ENCODE measurements at regions not wholly inside any gene's neighbourhood (a gene's known extent, or its start where the extent isn't known, plus 50 kb on each side); places are given as distances from the start of the nearest gene placed in this dataset.
"Not testable (repeated sequence)": the region's sequence is repeated elsewhere in the genome, so short reads cannot be mapped to it uniquely, and the experiment has no call there.

GRCh38 chr10:64699244-64699643 is 1178.0 kb downstream of the REEP3 start:
- DNase-seq (ENCODE audit: low read depth), result no peak

GRCh38 chr10:64702086-64702485 is 1180.9 kb downstream of the REEP3 start:
- DNase-seq (ENCODE audit: low read depth), result not testable (repeated sequence)

- DNase-seq (ENCODE audit: low read depth), result no peak
Observed at GRCh38 chr10:64708884-64709681, 1187.9 kb downstream of the REEP3 start.

DNA sequence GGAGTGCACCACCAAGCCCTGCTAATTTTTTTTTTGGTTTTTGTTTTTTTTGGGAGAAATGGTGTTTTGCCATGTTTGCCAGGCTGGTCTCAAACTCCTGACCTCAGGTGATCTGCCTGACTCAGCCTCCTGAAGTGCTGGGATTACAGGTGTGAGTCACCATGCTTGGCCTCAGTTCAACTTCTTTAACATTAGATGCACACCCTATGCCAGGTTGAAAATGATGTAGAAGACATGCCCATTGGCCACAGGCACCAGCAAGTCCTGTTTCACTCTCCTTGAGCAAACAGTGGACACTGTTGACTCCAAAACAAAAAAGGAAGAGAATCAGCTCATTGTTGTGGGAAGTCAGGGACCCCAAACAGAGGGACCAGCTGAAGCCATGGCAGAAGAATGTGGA is 1205.3 kb downstream of the REEP3 start:
- no peak for DNase-seq (ENCODE audit: low read depth)

DNA sequence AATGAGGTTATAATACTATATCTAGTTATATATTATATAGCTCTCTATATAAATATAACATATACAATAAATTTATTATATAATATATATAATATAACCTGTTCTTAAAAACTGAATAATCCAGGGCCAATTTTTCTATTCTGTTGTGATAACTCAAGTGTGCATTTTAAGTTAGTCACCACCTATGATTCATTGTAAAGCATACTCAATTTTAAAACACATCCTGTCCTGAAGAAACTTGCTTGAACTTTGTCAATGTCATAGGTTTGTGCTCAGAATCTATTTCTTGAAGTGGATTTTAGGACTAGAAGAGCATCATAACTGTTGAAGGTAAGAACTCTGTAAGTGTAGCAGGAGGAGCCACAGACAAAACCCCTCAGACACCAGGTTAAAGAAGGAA is 1209.8 kb downstream of the REEP3 start:
- DNase-seq (ENCODE audit: low read depth), result no peak

- DNase-seq (ENCODE audit: low read depth), result no peak
Observed at GRCh38 chr10:64732372-64732957, 1211.3 kb downstream of the REEP3 start.

DNA sequence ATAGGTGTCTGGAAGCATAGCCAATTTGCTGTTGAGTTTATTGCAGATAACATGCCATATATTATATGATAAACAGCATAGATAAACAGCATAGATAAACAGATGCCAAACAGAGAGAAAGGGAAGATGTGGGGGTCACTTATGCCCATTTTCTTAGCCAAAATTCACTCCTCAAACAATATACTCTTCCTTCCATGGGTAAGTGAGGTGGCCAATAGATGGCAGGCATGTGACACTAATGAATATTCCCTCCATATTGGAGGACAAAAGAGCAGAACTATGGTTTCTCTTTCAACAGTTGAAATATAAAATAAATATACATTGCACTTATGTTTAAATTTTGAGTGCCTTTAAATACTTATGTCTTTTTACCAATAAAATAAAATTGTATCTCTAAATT is 1212.8 kb downstream of the REEP3 start:
- peak; percentile 11 for DNase-seq (ENCODE audit: low read depth)

GRCh38 chr10:64738462-64738861 is 1217.3 kb downstream of the REEP3 start:
- no peak for DNase-seq (ENCODE audit: low read depth)

GRCh38 chr10:64745565-64745964 is 1224.4 kb downstream of the REEP3 start:
- DNase-seq (ENCODE audit: low read depth), result no peak

GRCh38 chr10:64750672-64751071 is 1229.5 kb downstream of the REEP3 start:
- no peak for DNase-seq (ENCODE audit: low read depth)

DNA sequence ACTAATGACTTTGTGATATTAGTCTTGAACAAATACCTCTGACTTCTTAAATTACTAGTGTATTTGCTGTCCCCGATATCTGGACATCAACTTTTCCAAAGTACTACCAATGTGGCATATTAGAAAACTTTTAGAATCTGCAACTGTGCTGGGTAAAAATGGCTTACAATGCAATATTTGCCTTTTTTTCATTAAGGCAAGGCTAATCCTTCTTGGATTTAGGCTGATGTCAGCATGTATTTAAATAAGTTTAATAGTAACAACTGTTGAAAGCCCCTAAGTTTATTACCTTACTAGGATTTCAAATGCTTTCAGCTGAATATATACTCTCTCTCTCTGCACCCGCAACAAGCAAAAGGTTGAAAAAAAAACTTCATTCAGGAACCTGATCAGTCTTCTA is 1232.3 kb downstream of the REEP3 start:
- DNase-seq (ENCODE audit: low read depth), result no peak

DNA sequence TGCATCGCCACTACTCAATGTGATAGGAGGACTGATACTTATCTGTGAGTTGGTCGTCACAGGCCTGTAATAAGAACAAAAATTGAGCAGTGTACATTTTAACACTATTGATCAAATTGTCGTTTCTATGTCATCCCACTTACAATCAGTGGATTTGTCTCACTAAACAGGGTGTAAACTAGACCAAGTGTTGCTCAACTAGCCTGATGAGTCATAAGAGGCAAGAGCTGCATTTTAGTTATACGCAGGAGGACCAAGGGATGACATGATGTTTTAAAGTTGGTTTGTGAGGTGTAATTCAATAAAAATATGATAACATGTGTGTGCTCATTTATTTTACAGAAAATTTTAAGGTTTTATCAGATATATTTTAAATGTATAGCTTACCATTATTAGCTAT is 1239.2 kb downstream of the REEP3 start:
- DNase-seq (ENCODE audit: low read depth), result peak; percentile 6

DNA sequence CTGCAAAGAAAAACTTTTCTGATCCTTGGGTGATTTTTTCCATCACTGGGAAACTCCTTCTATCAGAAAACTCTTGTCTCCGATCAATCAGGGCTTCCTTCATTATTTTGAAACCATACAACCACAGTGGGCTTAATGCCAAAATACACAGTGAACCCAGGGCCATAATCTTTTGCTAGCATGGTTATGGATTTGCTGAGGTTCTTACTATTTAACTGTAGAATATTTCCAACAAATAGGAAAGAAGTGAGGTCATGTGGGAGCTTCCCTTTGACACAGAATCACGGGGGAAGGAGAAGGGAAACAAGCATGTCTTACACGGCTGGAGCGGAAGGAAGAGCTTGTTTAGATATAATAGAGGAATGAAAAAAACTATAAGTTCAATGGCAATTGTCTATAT is 1241.7 kb downstream of the REEP3 start:
- DNase-seq (ENCODE audit: low read depth), result no peak

- DNase-seq (ENCODE audit: low read depth), result no peak
Observed at GRCh38 chr10:64765498-64765897, 1244.3 kb downstream of the REEP3 start.

DNA sequence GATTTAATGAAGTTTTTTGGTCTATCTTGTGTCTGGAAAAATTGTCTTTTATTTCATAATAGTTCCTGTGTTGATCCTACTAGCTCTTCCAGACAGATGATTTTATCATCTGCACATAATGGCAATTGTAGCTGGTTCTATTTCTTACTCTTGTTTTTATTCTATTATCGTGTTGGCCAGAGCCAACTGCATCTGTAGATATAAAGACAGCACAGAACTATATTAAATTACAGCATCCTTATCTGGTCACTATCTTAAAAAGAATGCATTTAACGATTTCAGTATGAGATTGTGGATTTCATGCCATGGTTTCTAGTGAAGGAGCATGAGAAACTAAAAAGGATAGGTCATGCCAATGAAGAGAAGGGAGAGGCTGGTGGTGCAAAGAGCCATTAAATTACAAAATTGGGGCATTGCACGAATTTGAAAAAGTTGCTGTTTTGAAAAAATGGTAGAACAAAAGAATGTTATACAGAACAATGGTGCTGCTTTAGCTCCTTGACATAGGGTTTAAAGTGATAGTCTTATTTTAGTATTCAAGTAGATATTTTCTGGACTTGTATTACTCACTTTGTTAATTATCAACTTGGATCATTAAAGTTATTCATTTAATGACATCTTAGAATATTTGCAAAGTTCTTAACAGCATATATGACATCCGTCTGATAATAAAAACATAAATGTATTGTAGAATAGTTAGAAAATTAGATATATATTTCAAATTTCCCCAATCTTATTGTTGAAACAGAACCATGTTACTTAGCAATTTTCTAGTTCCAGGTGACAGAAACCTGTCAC is 1250.3 kb downstream of the REEP3 start:
- DNase-seq (ENCODE audit: low read depth), result no peak

- DNase-seq (ENCODE audit: low read depth), result no peak
Observed at GRCh38 chr10:64773357-64773756, 1252.2 kb downstream of the REEP3 start.

DNA sequence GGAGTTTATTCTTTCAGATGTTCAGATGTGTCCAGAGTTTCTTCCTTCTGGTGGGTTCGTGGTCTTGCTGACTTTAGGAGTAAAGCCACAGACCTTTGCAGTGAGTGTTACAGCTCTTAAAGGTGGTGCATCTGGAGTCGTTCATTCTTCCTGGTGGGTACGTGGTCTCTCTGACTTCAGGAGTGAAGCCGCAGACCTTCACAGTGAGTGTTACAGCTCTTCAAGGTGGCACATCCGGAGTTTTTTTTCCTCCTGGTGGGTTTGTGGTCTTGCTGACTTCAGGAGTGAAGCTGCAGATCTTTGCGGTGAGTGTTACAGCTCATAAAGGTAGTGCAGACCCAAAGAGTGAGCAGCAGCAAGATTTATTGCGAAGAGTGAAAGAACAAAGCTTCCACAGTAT is 1263.2 kb downstream of the REEP3 start:
- DNase-seq (ENCODE audit: low read depth), result not testable (repeated sequence)

GRCh38 chr10:64785816-64786215 is 1264.6 kb downstream of the REEP3 start:
- DNase-seq (ENCODE audit: low read depth), result no peak

DNA sequence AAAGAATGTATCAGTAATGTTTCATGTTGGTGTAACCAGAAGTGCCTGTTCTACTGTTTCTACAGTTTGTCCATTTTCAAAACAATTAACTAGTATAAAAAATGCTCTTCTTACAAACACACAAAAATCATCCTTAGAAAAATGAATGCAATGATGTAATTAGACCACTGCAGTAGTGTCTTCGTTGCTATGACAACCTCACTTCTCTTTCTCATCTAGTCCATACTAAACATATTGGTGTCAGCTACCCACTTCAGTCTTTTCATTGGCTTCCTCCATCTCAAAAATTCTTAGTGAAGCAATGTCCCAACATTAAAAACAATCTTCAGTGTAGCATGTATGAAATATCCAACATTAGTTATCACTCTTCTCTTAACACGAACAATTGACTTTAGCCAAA is 1265.8 kb downstream of the REEP3 start:
- no peak for DNase-seq (ENCODE audit: low read depth)

DNA sequence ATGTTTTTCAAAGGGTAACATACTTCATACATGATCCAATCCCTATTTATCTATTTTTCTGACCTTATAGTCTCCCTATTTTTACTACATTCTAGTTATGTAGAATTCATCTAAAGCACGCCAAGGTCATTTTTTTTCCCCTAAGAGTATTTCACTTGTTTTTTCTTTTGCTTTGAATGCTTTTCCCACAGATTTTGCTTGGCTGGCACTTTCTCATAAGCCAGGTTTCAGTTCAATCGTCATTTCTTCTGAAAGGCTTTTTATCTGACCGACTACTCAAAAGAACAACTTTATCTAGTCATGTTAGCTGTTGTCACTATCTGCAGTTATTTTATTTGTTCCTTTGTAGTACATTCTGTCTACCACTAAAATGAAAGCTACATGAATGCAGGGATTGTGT is 1274.6 kb downstream of the REEP3 start:
- DNase-seq (ENCODE audit: low read depth), result no peak

DNA sequence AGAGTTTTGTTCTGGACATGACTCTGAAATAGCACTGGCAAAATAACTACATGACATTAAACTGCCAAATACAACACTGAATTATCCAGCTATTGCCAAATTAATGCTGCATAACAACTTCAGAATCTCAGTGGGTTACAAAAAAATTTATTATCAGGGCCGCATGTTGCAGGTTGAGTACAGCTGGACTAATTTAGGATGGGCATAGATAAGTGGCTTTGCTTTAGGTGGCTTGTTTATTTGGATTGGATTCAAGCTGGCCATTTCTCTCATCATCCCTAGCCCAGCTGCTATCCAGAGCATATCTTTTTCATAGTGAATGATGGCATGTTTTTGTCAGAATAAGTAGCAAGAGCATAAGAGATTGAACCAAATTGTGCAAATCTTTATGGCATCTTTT is 1277.1 kb downstream of the REEP3 start:
- DNase-seq (ENCODE audit: low read depth), result no peak

DNA sequence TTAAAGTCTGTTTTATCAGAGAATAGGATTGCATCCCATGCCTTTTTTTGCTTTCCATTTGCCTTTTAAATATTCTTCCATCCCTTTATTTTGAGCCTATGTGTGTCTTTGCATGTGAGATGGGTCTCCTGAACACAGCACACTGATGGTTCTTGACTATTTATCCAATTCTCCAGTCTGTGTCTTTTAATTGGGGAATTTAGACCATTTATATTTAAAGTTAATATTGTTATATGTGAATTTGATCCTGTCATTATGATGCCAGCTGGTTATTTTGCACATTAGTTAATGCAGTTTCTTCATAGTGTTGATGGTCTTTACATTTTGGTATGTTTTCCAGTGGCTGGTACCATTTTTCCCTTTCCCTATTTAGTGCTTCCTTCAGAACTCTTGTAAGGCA is 1287.0 kb downstream of the REEP3 start:
- DNase-seq (ENCODE audit: low read depth), result not testable (repeated sequence)

DNA sequence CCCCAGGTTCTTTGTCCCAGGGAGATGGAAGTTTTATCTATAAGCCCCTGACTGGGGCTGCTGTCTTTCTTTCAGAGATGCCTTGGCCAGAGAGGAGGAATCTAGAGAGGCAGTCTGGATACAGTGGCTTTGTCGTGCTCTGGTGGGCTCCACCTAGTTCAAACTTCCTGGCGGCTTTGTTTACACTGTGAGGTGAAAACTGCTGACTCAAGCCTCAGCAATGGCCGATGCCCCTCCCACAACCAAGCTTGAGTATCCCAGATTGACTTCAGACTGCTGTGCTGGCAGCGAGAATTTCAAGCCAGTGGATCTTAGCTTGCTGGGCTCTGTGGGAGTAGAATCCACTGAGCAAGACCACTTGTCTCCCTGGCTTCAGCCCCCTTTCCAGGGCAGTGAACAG is 1288.8 kb downstream of the REEP3 start:
- DNase-seq (ENCODE audit: low read depth), result peak; percentile 0

All from LHCN-M2 (cell line).